Osteoblast (primary cell): ENCODE measurements at regions not wholly inside any gene's neighbourhood (a gene's known extent, or its start where the extent isn't known, plus 50 kb on each side); places are given as distances from the start of the nearest gene placed in this dataset.

Experiments used
- DNase-seq: peaks from one replicate; pipeline ENCODE4 v3.0.0; 2011; ENCODE audit warnings: low spot score, mixed read lengths; ENCODE audit not compliant: insufficient read length; ENCODE audit errors: missing footprints
- H2AFZ ChIP-seq: 2 replicates; pipeline ENCODE4 v1.6.0; 2011; ENCODE audit warnings: mild to moderate bottlenecking, low read length
- H3K27ac ChIP-seq: 2 replicates; pipeline ENCODE4 v1.5.1; 2011; ENCODE audit warnings: mild to moderate bottlenecking, low read depth, low read length, moderate library complexity
- H3K27me3 ChIP-seq: 2 replicates; pipeline ENCODE4 v1.6.0; 2012; ENCODE audit warnings: mild to moderate bottlenecking, control low read depth, inconsistent platforms, low read length, moderate library complexity; ENCODE audit not compliant: insufficient read depth
- H3K36me3 ChIP-seq: 2 replicates; pipeline ENCODE4 v1.5.1; 2011; ENCODE audit warnings: mild to moderate bottlenecking, low read length, control low read depth, moderate library complexity; ENCODE audit not compliant: insufficient read depth
- H3K4me1 ChIP-seq: 2 replicates; pipeline ENCODE4 v1.5.1; 2011; ENCODE audit warnings: mild to moderate bottlenecking, low read length, control low read depth, moderate library complexity; ENCODE audit not compliant: insufficient read depth
- H3K4me2 ChIP-seq: 2 replicates; pipeline ENCODE4 v1.6.0; 2011; ENCODE audit warnings: mild to moderate bottlenecking, low read length; ENCODE audit not compliant: insufficient read depth
- H3K4me3 ChIP-seq: fragments of 200-600 bp; sonication (generic); 3 replicates; pipeline ENCODE4 v1.5.1; 2012; ENCODE audit warnings: mild to moderate bottlenecking, low read length, inconsistent platforms; ENCODE audit not compliant: insufficient read depth
- H3K79me2 ChIP-seq: 2 replicates; pipeline ENCODE4 v1.6.0; 2012; ENCODE audit warnings: mild to moderate bottlenecking, low read length, control low read depth, inconsistent platforms; ENCODE audit not compliant: insufficient read depth
- H3K9me3 ChIP-seq: 2 replicates; pipeline ENCODE4 v1.5.1; 2011; ENCODE audit warnings: low read depth, low read length, control low read depth
- H4K20me1 ChIP-seq: 2 replicates; pipeline ENCODE4 v1.6.0; 2012; ENCODE audit warnings: mild to moderate bottlenecking, low read length, control low read depth; ENCODE audit not compliant: insufficient read depth
- CTCF ChIP-seq: IDR thresholded peaks from 2 replicates; pipeline ENCODE4 v1.5.1; 2011; ENCODE audit warnings: mild to moderate bottlenecking, low read depth, low read length, moderate library complexity; ENCODE audit errors: extremely low read depth

GRCh38 chr15:61309031-61309511 is 80.0 kb upstream of the RORA start:
- no peak overlapping the region for H3K4me2 ChIP-seq
- H3K36me3 ChIP-seq, result no peaks in the 10 kb centered on the region
- no peak overlapping the region for H3K4me3 ChIP-seq
- H3K9me3 ChIP-seq, result no peaks in the 10 kb centered on the region
- no peaks in the 10 kb centered on the region for H3K27me3 ChIP-seq
- no peak for TF ChIP-seq CTCF
- no peaks in the 10 kb centered on the region for H4K20me1 ChIP-seq
- H2AFZ ChIP-seq, result no peak overlapping the region
- DNase-seq, result no peak
- H3K79me2 ChIP-seq, result no peaks in the 10 kb centered on the region
- no peaks in the 10 kb centered on the region for H3K4me1 ChIP-seq
- no peak overlapping the region for H3K27ac ChIP-seq

- Histone ChIP-seq H3K4me1 (no peaks in the 10 kb centered on the region), H3K4me3 (no peak overlapping the region), H3K9me3 (no peaks in the 10 kb centered on the region), H2AFZ (no peak overlapping the region), H3K27ac (no peak overlapping the region), H3K4me2 (no peak overlapping the region), H3K27me3 (no peaks in the 10 kb centered on the region), H4K20me1 (no peaks in the 10 kb centered on the region), H3K36me3 (no peaks in the 10 kb centered on the region), H3K79me2 (no peaks in the 10 kb centered on the region)
- no peak for DNase-seq
- no peak for TF ChIP-seq CTCF
These were observed 79.3 kb upstream of the RORA start for GRCh38 chr15:61308437-61308836.

GRCh38 chr15:61307474-61307873 is 78.4 kb upstream of the RORA start:
- no peaks in the 10 kb centered on the region for H3K36me3 ChIP-seq
- H2AFZ ChIP-seq, result no peak overlapping the region
- no peak for DNase-seq
- H3K9me3 ChIP-seq, result no peaks in the 10 kb centered on the region
- no peaks in the 10 kb centered on the region for H3K79me2 ChIP-seq
- H3K4me2 ChIP-seq, result no peak overlapping the region
- H3K27ac ChIP-seq, result no peak overlapping the region
- no peaks in the 10 kb centered on the region for H4K20me1 ChIP-seq
- no peak overlapping the region for H3K4me3 ChIP-seq
- TF ChIP-seq CTCF, result no peak
- no peaks in the 10 kb centered on the region for H3K4me1 ChIP-seq
- no peaks in the 10 kb centered on the region for H3K27me3 ChIP-seq

- H2AFZ ChIP-seq, result no peak overlapping the region
These were observed 72.6 kb upstream of the RORA start for GRCh38 chr15:61301701-61302100.

More at GRCh38 chr15:61301701-61302100, 72.6 kb upstream of the RORA start:
- H3K36me3 ChIP-seq, result no peaks in the 10 kb centered on the region
- no peaks in the 10 kb centered on the region for H3K4me1 ChIP-seq
- H3K27me3 ChIP-seq, result no peaks in the 10 kb centered on the region
- H3K27ac ChIP-seq, result no peak overlapping the region
- H3K79me2 ChIP-seq, result no peaks in the 10 kb centered on the region
- DNase-seq, result no peak
- H3K4me2 ChIP-seq, result no peak overlapping the region
- no peak for TF ChIP-seq CTCF
- H3K9me3 ChIP-seq, result no peaks in the 10 kb centered on the region
- no peaks in the 10 kb centered on the region for H4K20me1 ChIP-seq
- no peak overlapping the region for H3K4me3 ChIP-seq
